ENCODE measurements at regions not wholly inside any gene's neighbourhood (a gene's known extent, or its start where the extent isn't known, plus 50 kb on each side); places are given as distances from the start of the nearest gene placed in this dataset.
"Not testable (repeated sequence)": the region's sequence is repeated elsewhere in the genome, so short reads cannot be mapped to it uniquely, and the experiment has no call there.

GRCh38 chr22:49657974-49658590, 169.6 kb downstream of the BRD1 start:
- 69 to 75% (median 74%) methylated on average over 12 of the region's 12 CpGs for WGBS, 5 donors
- H3K27me3 ChIP-seq: peaks cover 0 to 54% (median 0%) of the 10 kb centered on the region in 3 donors
- no peaks in the 10 kb centered on the region for H3K9me3 ChIP-seq
- H3K4me3 ChIP-seq: peak overlapping the region in 3 of 4 donors; percentile 47 to 64 (median 49)
- no peak for DNase-seq
- peaks cover 0 to 18% (median 0%) of the 10 kb centered on the region in 4 donors for H3K4me1 ChIP-seq
- no peaks in the 10 kb centered on the region for H3K36me3 ChIP-seq
- TF ChIP-seq CTCF (IDR thresholded peaks at IDR 0.05): no peak
- TF ChIP-seq POLR2AphosphoS5 (IDR thresholded peaks at IDR 0.05): no peak
- no peak for TF ChIP-seq EP300 (IDR thresholded peaks at IDR 0.05)
- TF ChIP-seq POLR2A (IDR thresholded peaks at IDR 0.05): no peak
- peak overlapping the region in 4 of 5 donors; percentile 29 to 61 (median 54) for H3K27ac ChIP-seq
- intact Hi-C loops (cut with DNase I; ENCODE audit: low total_unique reads): no loop called here

GRCh38 chr22:49657275-49657973, 170.2 kb downstream of the BRD1 start:
- TF ChIP-seq EP300 (IDR thresholded peaks at IDR 0.05) (no peak), CTCF (IDR thresholded peaks at IDR 0.05) (no peak), POLR2AphosphoS5 (IDR thresholded peaks at IDR 0.05) (peak; percentile 33 to 50 (median 46)), POLR2A (IDR thresholded peaks at IDR 0.05) (no peak)
- peak overlapping the region in 4 of 5 donors; percentile 29 to 61 (median 55) for H3K27ac ChIP-seq
- H3K36me3 ChIP-seq: no peaks in the 10 kb centered on the region
- H3K4me1 ChIP-seq: peaks cover 0 to 18% (median 0%) of the 10 kb centered on the region in 4 donors
- H3K9me3 ChIP-seq: no peaks in the 10 kb centered on the region
- intact Hi-C loops (cut with DNase I; ENCODE audit: low total_unique reads): no loop called here
- DNase-seq: peak; percentile 48 to 78
- WGBS, 5 donors: 51 to 72% (median 61%) methylated on average over 24 of the region's 24 CpGs
- H3K4me3 ChIP-seq: peak overlapping the region; percentile 37 to 64 (median 48)
- peaks cover 0 to 48% (median 0%) of the 10 kb centered on the region in 3 donors for H3K27me3 ChIP-seq

- H3K9me3 ChIP-seq; H3K36me3 ChIP-seq; intact Hi-C loops (cut with DNase I; ENCODE audit: low total_unique reads); DNase-seq: not testable (repeated sequence)
- H3K27ac ChIP-seq: peak overlapping the region in 4 of 5 donors; percentile 25 to 60 (median 44)
- peaks cover 0 to 44% (median 0%) of the 10 kb centered on the region in 3 donors for H3K27me3 ChIP-seq
- peak overlapping the region; percentile 37 to 64 (median 48) for H3K4me3 ChIP-seq
- peaks cover 0 to 18% (median 0%) of the 10 kb centered on the region in 4 donors for H3K4me1 ChIP-seq
- 67 to 83% (median 68%) methylated on average over 13 to 19 of the region's 19 CpGs for WGBS, 5 donors
These were observed 170.8 kb downstream of the BRD1 start for GRCh38 chr22:49656883-49657274.

GRCh38 chr22:49656291-49656851, 171.3 kb downstream of the BRD1 start:
- DNase-seq: no peak
- WGBS, 5 donors: 70 to 91% (median 84%) methylated on average over 22 to 25 of the region's 25 CpGs

GRCh38 chr22:49655168-49655812, 172.4 kb downstream of the BRD1 start:
- intact Hi-C loops (cut with DNase I; ENCODE audit: low total_unique reads): no loop called here
- WGBS, 5 donors: 58 to 67% (median 61%) methylated on average over 20 to 29 of the region's 29 CpGs

More at GRCh38 chr22:49656291-49656851, 171.3 kb downstream of the BRD1 start:
- Histone ChIP-seq H3K9me3 (no peaks in the 10 kb centered on the region), H3K36me3 (no peaks in the 10 kb centered on the region), H3K4me1 (peaks cover 0 to 18% (median 0%) of the 10 kb centered on the region in 4 donors), H3K27ac (peak overlapping the region in 3 of 5 donors; percentile 39 to 60 (median 50)), H3K4me3 (peak overlapping the region; percentile 37 to 64 (median 48)), H3K27me3 (peaks cover 0 to 39% (median 0%) of the 10 kb centered on the region in 3 donors)
- intact Hi-C loops (cut with DNase I; ENCODE audit: low total_unique reads): no loop called here
- TF ChIP-seq EP300 (IDR thresholded peaks at IDR 0.05): no peak

More at GRCh38 chr22:49655168-49655812, 172.4 kb downstream of the BRD1 start:
- Histone ChIP-seq H3K4me3 (peak overlapping the region in 2 of 4 donors; percentile 47 to 64), H3K27me3 (peaks cover 0 to 35% (median 0%) of the 10 kb centered on the region in 3 donors), H3K4me1 (peaks cover 0 to 18% (median 0%) of the 10 kb centered on the region in 4 donors), H3K36me3 (no peaks in the 10 kb centered on the region), H3K27ac (no peak overlapping the region), H3K9me3 (peaks cover 0 to 6% (median 3%) of the 10 kb centered on the region in 4 donors)
- no peak for DNase-seq
- no peak for TF ChIP-seq CTCF (IDR thresholded peaks at IDR 0.05)
- no peak for TF ChIP-seq POLR2AphosphoS5 (IDR thresholded peaks at IDR 0.05)
- no peak for TF ChIP-seq EP300 (IDR thresholded peaks at IDR 0.05)
- no peak for TF ChIP-seq POLR2A (IDR thresholded peaks at IDR 0.05)
